HepG2 (cell line): ENCODE measurements at regions not wholly inside any gene's neighbourhood (a gene's known extent, or its start where the extent isn't known, plus 50 kb on each side); places are given as distances from the start of the nearest gene placed in this dataset.

Source experiments
- ATAC-seq: fragments of 200-7000 bp; cut with Tn5 transposase; 3 replicates; pipeline ENCODE4 v1.9.1; 2020; ENCODE audit warnings: mild to moderate bottlenecking, moderate library complexity
- BruUV-seq: library from RNA; stranded (reverse); fragments of 400-500 nt; replicated peaks from 2 replicates; lab custom pipeline; 2021; lab: Mats Ljungman, UMichigan
- CTCF ChIA-PET: fragments of 300-600 bp; formaldehyde crosslinking; extraction: SDS; loops from one replicate; lab custom pipeline; 2021; ENCODE audit warnings: low total read pairs, inconsistent platforms, low intra/inter-chr PET ratio; lab: Yijun Ruan, JAX
- POLR2A ChIA-PET: fragments of 350-600 bp; sonication (Branson Sonifier 250); formaldehyde crosslinking; loops from one replicate; lab custom pipeline; 2020; ENCODE audit warnings: antibody characterized with exemption, inconsistent platforms; lab: Yijun Ruan, JAX
- DNase-seq: peaks from one replicate; pipeline ENCODE4 v3.0.0-alpha.2; 2015; ENCODE audit warnings: low spot score
- FAIRE-seq: peaks from 3 replicates; lab custom pipeline; 2011; peaks lifted over from hg19 to GRCh38; lab: Jason Lieb, UNC
- H2AFZ ChIP-seq: one replicate; pipeline ENCODE4 v1.6.1; 2011; ENCODE audit warnings: low read length, inconsistent platforms
- H3K27ac ChIP-seq: fragments of 300-600 bp; 3 replicates; pipeline ENCODE4 v1.8.0; 2011; ENCODE audit warnings: mixed run types, mild to moderate bottlenecking, mixed read lengths, low read length, inconsistent platforms; ENCODE audit not compliant: insufficient read depth; ENCODE audit errors: extremely low read length
- H3K27me3 ChIP-seq, 2 experiments: fragments of 200-600 bp in 1 of 2; 2 replicates in 1 of 2; 3 replicates in 1 of 2; pipeline versions ENCODE4 v1.6.0 to v1.8.0; 2011; ENCODE audit warnings: low read length in 2 of 2, mild to moderate bottlenecking in 2 of 2, moderate library complexity in 2 of 2, inconsistent platforms in 1 of 2; ENCODE audit not compliant: insufficient read depth in 2 of 2, control insufficient read depth in 1 of 2
- H3K36me3 ChIP-seq, 2 experiments: fragments of 200-600 bp in 1 of 2; replicated peaks in 1 of 2; 2 replicates in 1 of 2; 3 replicates in 1 of 2; pipeline versions ENCODE4 v1.5.1 to v1.8.0; 2011; ENCODE audit warnings: low read length in 2 of 2, inconsistent platforms in 1 of 2; ENCODE audit not compliant: insufficient read depth in 2 of 2, control insufficient read depth in 1 of 2
- H3K4me1 ChIP-seq: 2 replicates; pipeline ENCODE4 v1.5.1; 2012; ENCODE audit warnings: low read length, inconsistent platforms; ENCODE audit not compliant: insufficient read depth
- H3K4me2 ChIP-seq: 2 replicates; pipeline ENCODE4 v1.6.0; 2011; ENCODE audit warnings: low read depth, low read length, inconsistent platforms
- H3K4me3 ChIP-seq, 3 experiments: fragments of 200-600 bp in 1 of 3; sonication (generic), shearing (Covaris generic) in 1 of 3; replicated peaks in 1 of 3; 2 replicates each; pipeline ENCODE4 v1.5.1; 2011 to 2016; ENCODE audit warnings: low read length in 3 of 3, inconsistent platforms in 2 of 3, low read depth in 2 of 3, mild to moderate bottlenecking in 2 of 3, control low read depth in 1 of 3, mixed read lengths in 1 of 3; ENCODE audit not compliant: insufficient read depth in 1 of 3
- H3K79me2 ChIP-seq: one replicate; pipeline ENCODE4 v1.6.1; 2011; ENCODE audit warnings: low read length, inconsistent platforms; ENCODE audit not compliant: insufficient read depth
- H3K9ac ChIP-seq: 2 replicates; pipeline ENCODE4 v1.6.0; 2011; ENCODE audit warnings: mild to moderate bottlenecking, low read depth, low read length, inconsistent platforms; ENCODE audit not compliant: insufficient read depth
- H3K9me3 ChIP-seq: 2 replicates; pipeline ENCODE4 v1.5.1; 2012; ENCODE audit warnings: mild to moderate bottlenecking, low read length
- H4K20me1 ChIP-seq: 2 replicates; pipeline ENCODE4 v1.6.0; 2011; ENCODE audit warnings: inconsistent platforms, mild to moderate bottlenecking, low read length, moderate library complexity; ENCODE audit not compliant: insufficient read depth
- ARID4A ChIP-seq: sonication (generic); formaldehyde crosslinking; IDR thresholded peaks from 2 replicates; pipeline ENCODE4 v1.5.0; 2020; ENCODE audit warnings: mild to moderate bottlenecking, missing genetic modification reagents, borderline replicate concordance
- GABPB1 ChIP-seq: IDR thresholded peaks from 2 replicates; pipeline ENCODE4 v1.6.1; 2016; ENCODE audit warnings: mild to moderate bottlenecking, missing genetic modification reagents, moderate library complexity, missing compliant biosample characterization
- HCFC1 ChIP-seq: fragments of 150-350 bp; IDR thresholded peaks from 2 replicates; pipeline ENCODE4 v1.6.1; 2014; ENCODE audit warnings: low read depth, low read length
- IRF2 ChIP-seq: IDR thresholded peaks from 2 replicates; pipeline ENCODE4 v1.6.1; 2018; ENCODE audit warnings: missing genetic modification reagents, missing compliant biosample characterization
- MLLT10 ChIP-seq: sonication (generic); formaldehyde crosslinking; IDR thresholded peaks from 2 replicates; pipeline ENCODE4 v1.4.0; 2020; ENCODE audit warnings: missing genetic modification reagents
- SIX4 ChIP-seq: sonication (generic); formaldehyde crosslinking; IDR thresholded peaks from 2 replicates; pipeline ENCODE4 v1.4.0; 2020; ENCODE audit warnings: missing genetic modification reagents
- ZBTB37 ChIP-seq: sonication (generic); formaldehyde crosslinking; IDR thresholded peaks from 2 replicates; pipeline ENCODE4 v1.4.0; 2020; ENCODE audit warnings: mild to moderate bottlenecking, missing genetic modification reagents
- ZNF10 ChIP-seq: sonication (generic); formaldehyde crosslinking; IDR thresholded peaks from 2 replicates; pipeline ENCODE4 v1.4.0; 2020; ENCODE audit warnings: mild to moderate bottlenecking, low read depth, missing genetic modification reagents, borderline replicate concordance
- WGBS: methylation state at CpG from one replicate; pipeline ENCODE4 v1.1.6; 2017; ENCODE audit warnings: low lambda C conversion rate; 5-methylcytosine and 5-hydroxymethylcytosine counted together
- in situ Hi-C: cut with HindIII; loops from 2 replicates; pipeline ENCODE4 v1.10.0; 2017; ENCODE audit warnings: low pct_unique_long_range_greater_than_20kb; ENCODE audit not compliant: extremely low pct_ligation_motif_present
- intact Hi-C: fragments of 100-400 bp; cut with micrococcal nuclease; formaldehyde crosslinking; loops from one replicate; pipeline ENCODE4 v1.10.0; 2022; ENCODE audit not compliant: unreplicated experiment
- TF ChIP-seq, protein P1 (sequence below): fragments of 450-650 bp; IDR thresholded peaks from 2 replicates; pipeline ENCODE4 v1.6.1; 2016
- TF ChIP-seq, protein P2 (sequence below): sonication (generic); formaldehyde crosslinking; IDR thresholded peaks from 2 replicates; pipeline ENCODE4 v1.9.0; 2021; ENCODE audit warnings: missing genetic modification reagents, borderline replicate concordance

DNA sequence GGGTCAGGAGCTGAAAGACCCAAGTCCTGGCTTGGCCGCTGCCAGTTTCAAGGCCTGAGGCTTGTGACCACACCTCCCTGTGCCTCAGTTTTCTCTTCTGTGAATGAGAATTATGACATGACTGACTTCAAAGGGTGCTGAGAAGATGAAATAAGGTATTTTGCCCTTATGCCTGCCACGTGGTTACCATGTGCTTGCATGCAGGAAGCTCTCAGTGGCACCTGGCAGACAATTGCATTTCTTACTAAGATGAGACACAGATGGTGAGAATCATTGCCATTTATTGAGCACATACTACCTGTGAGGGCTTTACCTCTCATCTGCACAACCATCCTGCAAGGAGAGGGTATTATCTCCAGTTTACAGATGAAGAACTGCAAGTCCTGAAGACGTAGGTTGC lies 69.8 kb downstream of the MRM1 start:
- H3K27ac ChIP-seq = no peak overlapping the region
- DNase-seq = no peak
- H3K9ac ChIP-seq = no peak overlapping the region
- no peak for ATAC-seq
- ChIA-PET POLR2A (no interaction called here), CTCF (no interaction called here)
- no peak overlapping the region for H3K4me2 ChIP-seq
- TF ChIP-seq, protein P1, sequence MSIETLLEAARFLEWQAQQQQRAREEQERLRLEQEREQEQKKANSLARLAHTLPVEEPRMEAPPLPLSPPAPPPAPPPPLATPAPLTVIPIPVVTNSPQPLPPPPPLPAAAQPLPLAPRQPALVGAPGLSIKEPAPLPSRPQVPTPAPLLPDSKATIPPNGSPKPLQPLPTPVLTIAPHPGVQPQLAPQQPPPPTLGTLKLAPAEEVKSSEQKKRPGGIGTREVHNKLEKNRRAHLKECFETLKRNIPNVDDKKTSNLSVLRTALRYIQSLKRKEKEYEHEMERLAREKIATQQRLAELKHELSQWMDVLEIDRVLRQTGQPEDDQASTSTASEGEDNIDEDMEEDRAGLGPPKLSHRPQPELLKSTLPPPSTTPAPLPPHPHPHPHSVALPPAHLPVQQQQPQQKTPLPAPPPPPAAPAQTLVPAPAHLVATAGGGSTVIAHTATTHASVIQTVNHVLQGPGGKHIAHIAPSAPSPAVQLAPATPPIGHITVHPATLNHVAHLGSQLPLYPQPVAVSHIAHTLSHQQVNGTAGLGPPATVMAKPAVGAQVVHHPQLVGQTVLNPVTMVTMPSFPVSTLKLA = peak; percentile 98
- TF ChIP-seq GABPB1 (CRISPR knock-in tag) = no peak
- no peaks in the 10 kb centered on the region for H3K36me3 ChIP-seq
- H2AFZ ChIP-seq = no peak overlapping the region
- BruUV-seq = no TSS peak
- H3K79me2 ChIP-seq = no peaks in the 10 kb centered on the region
- intact Hi-C loops (no loop called here), in situ Hi-C loops (no loop called here)
- peaks cover 2 to 22% of the 10 kb centered on the region in 2 experiments; a peak in 3 of 5 replicates for H3K27me3 ChIP-seq
- no peaks in the 10 kb centered on the region for H3K4me1 ChIP-seq
- H3K9me3 ChIP-seq = no peaks in the 10 kb centered on the region
- 0% methylated on average over 2 of the region's 3 CpGs for WGBS
- no peaks in the 10 kb centered on the region for H4K20me1 ChIP-seq
- FAIRE-seq = no peak
- no peak overlapping the region for H3K4me3 ChIP-seq

GRCh38 chr17:36672403-36672918 lies 71.1 kb downstream of the MRM1 start:
- 10% methylated on average over 7 of the region's 7 CpGs for WGBS
- no peak overlapping the region for H2AFZ ChIP-seq
- peaks cover 2 to 22% of the 10 kb centered on the region in 2 experiments; a peak in 3 of 5 replicates for H3K27me3 ChIP-seq
- DNase-seq = no peak
- FAIRE-seq = no peak
- H3K9ac ChIP-seq = no peak overlapping the region
- no peaks in the 10 kb centered on the region for H3K9me3 ChIP-seq
- H3K4me3 ChIP-seq = no peak overlapping the region
- in situ Hi-C loops = no loop called here
- H3K4me2 ChIP-seq = no peak overlapping the region
- intact Hi-C loops = no loop called here
- H3K27ac ChIP-seq = no peak overlapping the region
- BruUV-seq = no TSS peak
- no peaks in the 10 kb centered on the region for H3K4me1 ChIP-seq
- POLR2A ChIA-PET = no interaction called here
- no peaks in the 10 kb centered on the region for H3K79me2 ChIP-seq
- no peaks in the 10 kb centered on the region for H3K36me3 ChIP-seq
- CTCF ChIA-PET = interaction anchor here (1.1 kb wide), 1 partner anchor 43 kb away, joined by 5 read pairs; no protein-coding TSS in a partner anchor
- H4K20me1 ChIP-seq = no peaks in the 10 kb centered on the region
- no peak for ATAC-seq
- TF ChIP-seq ARID4A (CRISPR knock-in tag) = no peak
- TF ChIP-seq SIX4 (CRISPR knock-in tag) = no peak
- no peak for TF ChIP-seq ZBTB37 (CRISPR knock-in tag)
- TF ChIP-seq MLLT10 (CRISPR knock-in tag) = no peak
- no peak for TF ChIP-seq IRF2 (CRISPR knock-in tag)
- no peak for TF ChIP-seq HCFC1
- TF ChIP-seq, protein P2, sequence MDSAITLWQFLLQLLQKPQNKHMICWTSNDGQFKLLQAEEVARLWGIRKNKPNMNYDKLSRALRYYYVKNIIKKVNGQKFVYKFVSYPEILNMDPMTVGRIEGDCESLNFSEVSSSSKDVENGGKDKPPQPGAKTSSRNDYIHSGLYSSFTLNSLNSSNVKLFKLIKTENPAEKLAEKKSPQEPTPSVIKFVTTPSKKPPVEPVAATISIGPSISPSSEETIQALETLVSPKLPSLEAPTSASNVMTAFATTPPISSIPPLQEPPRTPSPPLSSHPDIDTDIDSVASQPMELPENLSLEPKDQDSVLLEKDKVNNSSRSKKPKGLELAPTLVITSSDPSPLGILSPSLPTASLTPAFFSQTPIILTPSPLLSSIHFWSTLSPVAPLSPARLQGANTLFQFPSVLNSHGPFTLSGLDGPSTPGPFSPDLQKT = no peak
- no peak for TF ChIP-seq ZNF10 (CRISPR knock-in tag)
